Neural progenitor cell (in vitro differentiated cells): ENCODE measurements at regions not wholly inside any gene's neighbourhood (a gene's known extent, or its start where the extent isn't known, plus 50 kb on each side); places are given as distances from the start of the nearest gene placed in this dataset.

Source experiments
- CTCF ChIP-seq: fragments of 200-600 bp; sonication (generic); IDR thresholded peaks from 2 replicates; pipeline ENCODE4 v1.5.1; 2017; ENCODE audit warnings: antibody characterized with exemption, mild to moderate bottlenecking
- EZH2 ChIP-seq: fragments of 200-600 bp; sonication (generic); IDR thresholded peaks from 2 replicates; pipeline ENCODE4 v1.6.1; 2017; ENCODE audit warnings: antibody characterized with exemption, mild to moderate bottlenecking, moderate library complexity

GRCh38 chr3:24615177-24615576, 120.5 kb upstream of the THRB start:
- TF ChIP-seq CTCF (no peak), EZH2 (no peak)
